Lung (tissue), 11 donors: ENCODE measurements at regions not wholly inside any gene's neighbourhood (a gene's known extent, or its start where the extent isn't known, plus 50 kb on each side); places are given as distances from the start of the nearest gene placed in this dataset.

Experiments
- ATAC-seq: fragments of 200-7000 bp; cut with Tn5 transposase; one replicate; pipeline ENCODE4 v1.9.1; 2020; ENCODE audit warnings: moderate number of reproducible peaks; ENCODE audit not compliant: insufficient read depth, low FRiP score
- DNase-seq, 3 donors: peaks; one replicate each; pipeline ENCODE4 v3.0.0-alpha.2; 2013 to 2017
- H3K27ac ChIP-seq, 2 donors: one replicate each; pipeline ENCODE4 v1.5.1; 2013; ENCODE audit warnings: mild to moderate bottlenecking in 2 of 2, moderate library complexity in 2 of 2, control low read depth in 1 of 2, inconsistent platforms in 1 of 2, low read depth in 1 of 2, low read length in 1 of 2
- H3K27me3 ChIP-seq, 3 donors: one replicate each; pipeline ENCODE4 v1.5.1; 2013; ENCODE audit warnings: low read length in 2 of 3; ENCODE audit not compliant: control insufficient read depth in 3 of 3, insufficient read depth in 3 of 3
- H3K36me3 ChIP-seq, 4 donors: one replicate each; pipeline ENCODE4 v1.5.1; 2013; ENCODE audit warnings: low read length in 4 of 4, mild to moderate bottlenecking in 1 of 4, moderate library complexity in 1 of 4; ENCODE audit not compliant: control insufficient read depth in 4 of 4, insufficient read depth in 4 of 4
- H3K4me1 ChIP-seq, 5 donors: one replicate each; pipeline ENCODE4 v1.5.1; 2013; ENCODE audit warnings: low read length in 5 of 5, mild to moderate bottlenecking in 2 of 5, moderate library complexity in 1 of 5; ENCODE audit not compliant: control insufficient read depth in 5 of 5, insufficient read depth in 5 of 5
- H3K4me3 ChIP-seq: one replicate; pipeline ENCODE4 v1.5.1; 2013; ENCODE audit warnings: mild to moderate bottlenecking, control low read depth, moderate library complexity
- H3K9ac ChIP-seq, 2 donors: one replicate each; pipeline ENCODE4 v1.5.1; 2013; ENCODE audit warnings: low read length in 2 of 2, control low read depth in 1 of 2; ENCODE audit not compliant: insufficient read depth in 1 of 2
- H3K9me3 ChIP-seq, 4 donors: one replicate each; pipeline ENCODE4 v1.5.1; 2013; ENCODE audit warnings: low read length in 3 of 4, mild to moderate bottlenecking in 1 of 4, moderate library complexity in 1 of 4; ENCODE audit not compliant: control insufficient read depth in 4 of 4, insufficient read depth in 3 of 4
- CTCF ChIP-seq: IDR thresholded peaks from 2 replicates; pipeline ENCODE4 v1.5.1; 2012; ENCODE audit warnings: mild to moderate bottlenecking; ENCODE audit errors: control extremely low read depth, extremely low read depth
- WGBS, 2 donors: extraction: QIAGEN DNeasy Blood & Tissue Kit; methylation state at CpG; one replicate each; pipeline ENCODE4 v1.1.7; 2013; 5-methylcytosine and 5-hydroxymethylcytosine counted together
- donor health status: control.
- donor health status: control.
- donor health status: Bipolar disorder and iron deficiency.
- donor health status: healthy.
- donor health status: DM: yes; HTN: yes; CAD: no.

- Histone ChIP-seq H3K36me3 (no peaks in the 10 kb centered on the region), H3K4me1 (peaks cover 0 to 8% (median 0%) of the 10 kb centered on the region in 5 donors), H3K9ac (no peak overlapping the region), H3K27ac (no peak overlapping the region), H3K27me3 (no peaks in the 10 kb centered on the region), H3K9me3 (no peaks in the 10 kb centered on the region), H3K4me3 (no peak overlapping the region)
- no peak for DNase-seq
- ATAC-seq, result no peak
- no peak for TF ChIP-seq CTCF
Observed at GRCh38 chr5:30867711-30868110, 325.8 kb upstream of the CDH6 start.

- no peak overlapping the region for H3K27ac ChIP-seq
- no peaks in the 10 kb centered on the region for H3K27me3 ChIP-seq
- TF ChIP-seq CTCF, result no peak
- H3K9ac ChIP-seq, result no peak overlapping the region
- peak in 1 of 3 donors; percentile 9 for DNase-seq
- no peaks in the 10 kb centered on the region for H3K9me3 ChIP-seq
- WGBS, 2 donors, result 82 to 85% methylated on average over 8 of the region's 8 CpGs
- H3K4me1 ChIP-seq, result peaks cover 0 to 8% (median 0%) of the 10 kb centered on the region in 5 donors
- ATAC-seq, result no peak
- H3K4me3 ChIP-seq, result no peak overlapping the region
- H3K36me3 ChIP-seq, result no peaks in the 10 kb centered on the region
Observed at GRCh38 chr5:30866142-30866541, 327.3 kb upstream of the CDH6 start.

- H3K4me3 ChIP-seq, result no peak overlapping the region
- WGBS, 2 donors, result 93 to 96% methylated on average over 3 of the region's 3 CpGs
- H3K27me3 ChIP-seq, result no peaks in the 10 kb centered on the region
- H3K9ac ChIP-seq, result no peak overlapping the region
- ATAC-seq (no peak), DNase-seq (no peak)
- no peaks in the 10 kb centered on the region for H3K36me3 ChIP-seq
- TF ChIP-seq CTCF, result no peak
- H3K27ac ChIP-seq, result no peak overlapping the region
- H3K4me1 ChIP-seq, result no peaks in the 10 kb centered on the region
- no peaks in the 10 kb centered on the region for H3K9me3 ChIP-seq
Observed at GRCh38 chr5:30856242-30856641, 337.2 kb upstream of the CDH6 start.

GRCh38 chr5:30853158-30853557, 340.3 kb upstream of the CDH6 start:
- DNase-seq (no peak), ATAC-seq (no peak)
- Histone ChIP-seq H3K9me3 (no peaks in the 10 kb centered on the region), H3K4me1 (no peaks in the 10 kb centered on the region), H3K9ac (no peak overlapping the region), H3K27ac (no peak overlapping the region), H3K27me3 (no peaks in the 10 kb centered on the region), H3K36me3 (no peaks in the 10 kb centered on the region), H3K4me3 (no peak overlapping the region)
- TF ChIP-seq CTCF, result no peak
